ENCODE measurements at regions not wholly inside any gene's neighbourhood (a gene's known extent, or its start where the extent isn't known, plus 50 kb on each side); places are given as distances from the start of the nearest gene placed in this dataset.

DNA sequence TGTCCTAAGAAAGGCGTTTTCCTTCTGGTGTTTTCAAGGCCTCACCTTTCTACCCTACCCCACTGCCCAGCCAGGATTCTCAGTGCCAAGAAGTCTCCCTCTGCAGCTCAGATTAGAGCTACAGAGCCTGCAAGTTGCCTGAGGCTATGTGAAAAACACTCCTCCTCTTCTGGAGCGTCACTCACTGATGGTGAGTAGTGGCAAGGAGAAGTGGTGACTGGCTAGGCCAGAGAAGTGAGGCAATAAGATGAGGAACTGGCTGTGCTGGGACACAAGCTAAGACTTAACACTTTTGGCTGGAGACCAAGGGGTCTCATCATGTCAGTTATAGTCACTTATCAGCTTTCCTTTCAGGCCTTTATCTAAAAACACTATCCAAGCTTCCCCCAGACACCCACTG is 86.7 kb upstream of the PRKAR2B start:
- DNase-seq = peak; percentile 87 to 89

DNA sequence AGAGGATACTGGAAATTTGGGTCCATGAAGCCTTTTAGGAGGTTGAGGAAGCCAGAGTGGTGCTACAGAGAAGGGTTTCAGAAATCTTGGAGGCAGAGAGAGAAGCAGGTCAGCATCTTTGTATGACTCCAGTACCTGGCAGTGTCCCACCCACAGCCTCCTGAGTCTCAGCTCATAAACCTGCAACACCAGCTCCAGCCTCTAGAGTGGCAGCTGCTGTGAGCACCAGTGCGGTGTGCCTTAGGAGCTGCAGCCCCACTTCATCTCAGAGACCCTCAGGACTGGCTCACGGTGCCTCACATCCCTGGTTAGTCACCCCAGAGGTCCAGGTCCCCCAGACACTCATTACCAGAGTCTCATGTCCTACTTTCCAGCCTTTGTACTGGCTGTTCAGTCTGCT is 84.8 kb upstream of the PRKAR2B start:
- DNase-seq = no peak

GRCh38 chr7:106962751-106963150 is 81.8 kb upstream of the PRKAR2B start:
- no peak for DNase-seq

- no peak for DNase-seq
Measured at GRCh38 chr7:106964466-106964865, 80.0 kb upstream of the PRKAR2B start.

- no peak for DNase-seq
Measured at GRCh38 chr7:106965108-106965507, 79.4 kb upstream of the PRKAR2B start.

GRCh38 chr7:106966121-106966520 is 78.4 kb upstream of the PRKAR2B start:
- no peak for DNase-seq

- DNase-seq = no peak
Measured at GRCh38 chr7:106968160-106968559, 76.3 kb upstream of the PRKAR2B start.

DNA sequence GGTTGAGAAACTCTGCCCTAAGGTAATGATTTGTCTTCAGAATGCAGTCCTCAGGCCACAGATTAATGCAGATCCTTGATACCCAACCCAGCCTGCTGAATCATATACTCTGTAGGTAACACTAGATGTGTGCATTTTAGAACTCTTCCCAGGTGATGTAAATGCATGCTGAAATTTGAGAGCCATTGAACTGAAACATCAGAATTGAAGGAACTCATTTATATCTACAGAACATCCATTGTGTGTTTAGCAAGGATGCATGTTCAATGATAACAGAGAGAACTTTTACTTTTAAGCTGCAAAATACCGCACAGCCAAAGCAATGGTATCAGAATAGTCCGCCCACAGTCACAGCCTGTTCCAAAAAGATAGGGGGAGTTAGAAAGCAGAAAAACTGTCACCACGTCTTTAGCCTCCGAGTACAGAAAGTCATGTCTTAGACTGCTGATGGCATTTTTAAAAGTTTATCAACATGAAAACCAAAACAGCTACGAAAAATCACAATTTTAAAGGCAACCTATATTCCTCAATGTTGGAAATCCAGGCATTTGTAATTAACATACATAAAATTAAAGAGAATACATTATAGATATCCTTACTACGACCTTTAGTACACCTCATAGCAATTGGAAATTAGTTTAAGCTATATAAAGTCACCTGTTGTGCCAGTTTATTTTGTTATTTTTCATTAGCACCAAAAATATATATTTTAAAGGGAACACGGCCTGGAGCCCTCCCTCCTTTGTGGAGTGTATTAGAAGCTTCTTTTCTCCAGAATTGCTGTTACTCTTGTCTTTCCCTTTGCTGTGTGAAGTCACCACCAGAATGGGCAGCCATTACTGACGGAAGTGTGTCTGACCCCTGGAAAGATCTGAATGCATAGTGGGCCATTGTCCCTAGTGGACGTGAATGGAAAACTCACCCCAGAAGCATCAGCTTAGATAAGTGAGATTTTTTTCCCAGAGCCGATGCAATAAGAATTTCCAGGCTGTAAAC is 65.8 kb upstream of the PRKAR2B start:
- DNase-seq = no peak

DNA sequence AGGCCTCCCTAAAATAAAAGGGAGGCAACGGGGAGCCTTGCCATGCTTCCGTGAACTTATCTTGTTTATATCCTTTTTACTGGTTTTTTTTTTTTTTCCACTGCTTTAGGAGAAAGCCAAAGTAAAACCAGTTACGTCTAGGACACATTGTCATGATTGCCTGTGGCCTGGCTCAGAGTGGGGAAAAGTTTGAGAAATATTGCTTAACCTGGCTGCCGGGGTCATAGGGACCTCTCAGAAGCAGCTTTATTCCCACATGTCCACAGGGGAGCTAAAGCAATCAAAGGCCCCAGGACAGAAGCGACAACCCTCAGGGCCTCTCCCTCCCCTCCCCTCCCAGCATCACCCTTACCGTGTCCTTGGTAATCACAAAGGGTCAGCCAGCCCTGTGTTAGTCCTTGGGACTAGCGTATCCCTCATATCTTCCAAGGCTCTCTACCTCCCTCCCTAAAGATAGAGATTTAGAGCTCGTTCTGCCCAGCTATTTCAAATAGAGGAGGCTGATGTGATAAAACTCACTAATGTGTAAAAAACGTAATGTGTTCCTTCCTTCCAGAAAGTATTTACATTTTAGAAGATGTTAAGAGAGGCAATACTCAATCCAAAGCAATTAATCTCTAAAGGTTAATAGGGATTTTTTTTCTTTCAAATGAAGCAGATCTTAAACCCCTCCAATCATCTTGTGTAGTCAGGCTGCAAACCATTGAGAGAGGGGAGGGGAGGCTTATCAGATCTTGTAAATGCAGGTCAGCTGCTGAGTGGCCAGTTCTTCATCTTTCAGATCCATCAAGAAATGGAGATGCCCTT is 64.8 kb upstream of the PRKAR2B start:
- no peak for DNase-seq

DNA sequence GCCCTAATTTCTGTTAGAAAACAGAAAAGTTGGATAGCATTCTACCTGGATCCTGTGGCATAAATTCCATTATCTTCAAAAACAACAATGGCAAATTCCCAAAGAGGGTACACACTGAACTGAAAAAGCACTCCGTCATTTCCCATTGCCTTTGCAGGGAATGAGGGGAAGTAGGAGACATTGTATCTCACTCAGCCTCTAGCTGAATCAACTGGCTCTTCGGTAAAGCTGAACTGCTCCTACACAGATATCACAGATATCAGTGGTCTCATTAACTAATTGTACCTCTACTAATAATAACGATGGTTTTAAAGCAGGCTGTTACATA is 64.2 kb upstream of the PRKAR2B start:
- no peak for DNase-seq

DNA sequence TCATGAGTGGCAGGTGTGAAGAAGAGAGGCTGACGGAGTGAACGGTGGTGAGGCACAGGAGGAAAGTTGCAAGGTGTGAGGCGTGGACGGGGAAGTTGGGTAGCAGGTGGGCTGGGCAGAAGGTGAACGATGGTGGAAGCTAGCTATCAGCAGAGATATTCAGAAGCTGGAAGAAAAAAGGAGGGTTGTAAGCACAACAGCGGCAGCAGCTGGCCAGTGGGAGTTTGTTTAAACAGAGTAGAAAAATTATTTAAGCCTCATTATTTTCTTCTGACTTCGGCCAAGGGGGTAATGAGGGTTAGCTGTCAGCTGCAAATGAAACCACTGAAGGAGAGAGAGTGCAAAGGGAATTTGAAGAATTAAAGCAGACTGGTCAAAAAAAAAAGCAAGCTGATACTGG is 62.1 kb upstream of the PRKAR2B start:
- no peak for DNase-seq

- no peak for DNase-seq
Measured at GRCh38 chr7:106984034-106984433, 60.5 kb upstream of the PRKAR2B start.

DNA sequence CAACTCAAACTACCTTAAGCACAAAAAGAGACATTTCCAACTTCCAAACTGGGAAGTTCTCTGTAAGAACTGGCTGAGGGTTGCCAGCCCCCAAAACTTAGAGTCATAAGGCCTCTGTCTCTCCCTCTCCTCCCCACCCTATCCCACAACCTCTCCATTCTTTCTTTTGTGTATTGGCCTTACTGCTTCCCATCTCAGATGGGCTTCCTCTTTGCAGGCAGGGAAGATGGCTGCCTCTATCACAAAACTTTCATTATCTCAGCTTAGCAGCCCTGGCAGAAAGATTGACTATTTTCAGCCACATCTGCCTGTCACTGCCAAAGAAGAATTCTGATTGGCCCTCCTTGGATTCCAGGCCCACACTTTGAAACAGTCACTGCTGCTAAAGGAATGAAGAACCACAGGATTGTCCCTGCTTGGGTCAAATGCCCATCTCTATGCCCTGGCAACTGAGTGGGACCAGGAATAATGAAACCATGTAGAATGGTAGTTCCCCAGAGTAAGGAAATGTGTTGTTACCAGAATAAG is 58.0 kb upstream of the PRKAR2B start:
- no peak for DNase-seq

GRCh38 chr7:106987777-106988176 is 56.7 kb upstream of the PRKAR2B start:
- DNase-seq = no peak

DNA sequence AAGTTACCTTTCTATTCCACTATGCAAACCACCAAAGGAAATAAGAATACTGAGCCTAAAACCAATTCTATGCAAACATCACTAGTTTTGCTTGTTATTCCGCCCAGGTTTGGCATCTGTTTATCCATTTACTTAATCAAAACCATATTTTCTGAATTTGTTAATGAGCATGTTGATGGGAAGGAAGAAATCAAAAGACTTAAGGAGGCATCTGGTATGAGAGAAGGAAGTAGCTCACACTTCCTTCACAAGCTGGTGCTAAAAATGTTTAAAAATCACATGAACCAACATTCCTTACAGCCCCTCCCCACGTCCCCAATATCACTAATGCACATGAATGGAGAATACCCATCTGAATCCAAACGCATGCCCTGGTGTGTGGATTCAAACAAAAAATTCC is 52.0 kb upstream of the PRKAR2B start:
- DNase-seq = no peak
